ENCODE measurements at regions not wholly inside any gene's neighbourhood (a gene's known extent, or its start where the extent isn't known, plus 50 kb on each side); places are given as distances from the start of the nearest gene placed in this dataset.

- no peak overlapping the region for H3K4me2 ChIP-seq (ENCODE audit: insufficient read depth, low read length)
- no peak overlapping the region for H2AFZ ChIP-seq (ENCODE audit: low read depth, low read length)
- H3K9ac ChIP-seq (ENCODE audit: low read depth, low read length) = no peak overlapping the region
- H3K9me3 ChIP-seq (ENCODE audit: insufficient read depth, low read length, severe bottlenecking) = no peaks in the 10 kb centered on the region
- H4K20me1 ChIP-seq (ENCODE audit: insufficient read depth, low read length) = no peaks in the 10 kb centered on the region
- no peak overlapping the region for H3K27ac ChIP-seq (ENCODE audit: low read length)
- ATAC-seq (ENCODE audit: insufficient read depth, low read depth) (no peak), DNase-seq (no peak)
- no peaks in the 10 kb centered on the region for H3K36me3 ChIP-seq (ENCODE audit: insufficient read depth, low read length)
- no peaks in the 10 kb centered on the region for H3K27me3 ChIP-seq (ENCODE audit: insufficient read depth, low read length, poor library complexity)
- no peak overlapping the region for H3K4me3 ChIP-seq (ENCODE audit: low read depth in 1 of 2, low read length in 2 of 2)
- H3K4me1 ChIP-seq (ENCODE audit: insufficient read depth, low read length) = no peaks in the 10 kb centered on the region
- TF ChIP-seq EZH2 (IDR thresholded peaks at IDR 0.05; ENCODE audit: borderline replicate concordance, low read depth, low read length, severe bottlenecking) (no peak), CTCF (IDR thresholded peaks at IDR 0.05; ENCODE audit: borderline replicate concordance, extremely low read depth, low read length, poor library complexity, severe bottlenecking) (no peak)
- no peaks in the 10 kb centered on the region for H3K79me2 ChIP-seq (ENCODE audit: insufficient read depth, low read length)
These were observed 764.9 kb downstream of the DNAH5 start for GRCh38 chr5:13179407-13180087.

DNA sequence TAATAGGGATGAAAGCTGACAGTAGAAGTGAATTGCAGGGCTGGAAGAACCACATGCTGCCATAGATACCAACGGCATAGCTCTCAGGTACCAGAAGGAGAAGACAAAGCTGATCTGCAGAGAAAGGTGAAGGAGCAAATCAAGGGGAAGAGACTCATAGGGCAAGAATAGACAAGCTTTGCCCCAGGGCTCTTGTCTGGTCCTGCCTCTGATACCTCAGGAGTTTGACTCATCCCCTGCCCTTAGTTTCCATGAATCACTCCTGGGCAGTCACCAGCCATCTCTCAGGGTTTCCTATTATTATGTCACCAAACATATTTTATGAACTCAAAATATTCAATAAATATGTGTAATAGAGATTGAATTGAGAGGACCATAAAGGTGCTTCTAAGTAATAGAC lies 800.9 kb downstream of the DNAH5 start:
- TF ChIP-seq EZH2 (IDR thresholded peaks at IDR 0.05; ENCODE audit: borderline replicate concordance, low read depth, low read length, severe bottlenecking) (no peak), CTCF (IDR thresholded peaks at IDR 0.05; ENCODE audit: borderline replicate concordance, extremely low read depth, low read length, poor library complexity, severe bottlenecking) (no peak)
- no peak overlapping the region for H3K27ac ChIP-seq (ENCODE audit: low read length)
- no peak overlapping the region for H2AFZ ChIP-seq (ENCODE audit: low read depth, low read length)
- H3K36me3 ChIP-seq (ENCODE audit: insufficient read depth, low read length) = no peaks in the 10 kb centered on the region
- no peaks in the 10 kb centered on the region for H4K20me1 ChIP-seq (ENCODE audit: insufficient read depth, low read length)
- DNase-seq (no peak), ATAC-seq (ENCODE audit: insufficient read depth, low read depth) (no peak)
- no peaks in the 10 kb centered on the region for H3K9me3 ChIP-seq (ENCODE audit: insufficient read depth, low read length, severe bottlenecking)
- no peak overlapping the region for H3K4me3 ChIP-seq (ENCODE audit: low read depth in 1 of 2, low read length in 2 of 2)
- H3K4me2 ChIP-seq (ENCODE audit: insufficient read depth, low read length) = no peak overlapping the region
- no peaks in the 10 kb centered on the region for H3K4me1 ChIP-seq (ENCODE audit: insufficient read depth, low read length)
- no peaks in the 10 kb centered on the region for H3K27me3 ChIP-seq (ENCODE audit: insufficient read depth, low read length, poor library complexity)
- H3K79me2 ChIP-seq (ENCODE audit: insufficient read depth, low read length) = no peaks in the 10 kb centered on the region
- no peak overlapping the region for H3K9ac ChIP-seq (ENCODE audit: low read depth, low read length)

DNA sequence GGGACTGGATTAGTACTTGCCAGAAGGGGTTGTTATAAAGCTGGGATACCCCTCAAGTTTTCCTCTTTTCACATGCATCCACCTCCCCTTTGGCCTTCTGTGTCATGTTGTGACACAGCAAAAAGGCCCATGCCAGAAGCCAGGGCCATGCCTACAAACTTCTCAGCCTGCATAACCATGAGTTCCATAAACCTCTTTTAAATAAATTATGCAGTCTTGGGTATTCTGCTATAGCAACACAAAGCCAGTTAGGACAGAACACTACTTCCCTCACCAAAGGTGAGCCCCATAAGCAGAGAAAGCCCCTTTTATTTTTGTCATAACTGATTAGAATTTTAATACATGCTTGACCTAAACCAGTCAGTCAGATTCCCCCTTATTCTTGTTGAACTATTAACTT lies 801.3 kb downstream of the DNAH5 start:
- no peak overlapping the region for H3K4me2 ChIP-seq (ENCODE audit: insufficient read depth, low read length)
- H3K9ac ChIP-seq (ENCODE audit: low read depth, low read length) = no peak overlapping the region
- H3K4me3 ChIP-seq (ENCODE audit: low read depth in 1 of 2, low read length in 2 of 2) = no peak overlapping the region
- H3K27me3 ChIP-seq (ENCODE audit: insufficient read depth, low read length, poor library complexity) = no peaks in the 10 kb centered on the region
- no peaks in the 10 kb centered on the region for H4K20me1 ChIP-seq (ENCODE audit: insufficient read depth, low read length)
- no peak for ATAC-seq (ENCODE audit: insufficient read depth, low read depth)
- H3K36me3 ChIP-seq (ENCODE audit: insufficient read depth, low read length) = no peaks in the 10 kb centered on the region
- DNase-seq = no peak
- no peaks in the 10 kb centered on the region for H3K9me3 ChIP-seq (ENCODE audit: insufficient read depth, low read length, severe bottlenecking)
- TF ChIP-seq EZH2 (IDR thresholded peaks at IDR 0.05; ENCODE audit: borderline replicate concordance, low read depth, low read length, severe bottlenecking) (no peak), CTCF (IDR thresholded peaks at IDR 0.05; ENCODE audit: borderline replicate concordance, extremely low read depth, low read length, poor library complexity, severe bottlenecking) (no peak)
- H3K27ac ChIP-seq (ENCODE audit: low read length) = no peak overlapping the region
- no peak overlapping the region for H2AFZ ChIP-seq (ENCODE audit: low read depth, low read length)
- no peaks in the 10 kb centered on the region for H3K79me2 ChIP-seq (ENCODE audit: insufficient read depth, low read length)
- H3K4me1 ChIP-seq (ENCODE audit: insufficient read depth, low read length) = no peaks in the 10 kb centered on the region
